ENCODE measurements at regions not wholly inside any gene's neighbourhood (a gene's known extent, or its start where the extent isn't known, plus 50 kb on each side); places are given as distances from the start of the nearest gene placed in this dataset.

DNA sequence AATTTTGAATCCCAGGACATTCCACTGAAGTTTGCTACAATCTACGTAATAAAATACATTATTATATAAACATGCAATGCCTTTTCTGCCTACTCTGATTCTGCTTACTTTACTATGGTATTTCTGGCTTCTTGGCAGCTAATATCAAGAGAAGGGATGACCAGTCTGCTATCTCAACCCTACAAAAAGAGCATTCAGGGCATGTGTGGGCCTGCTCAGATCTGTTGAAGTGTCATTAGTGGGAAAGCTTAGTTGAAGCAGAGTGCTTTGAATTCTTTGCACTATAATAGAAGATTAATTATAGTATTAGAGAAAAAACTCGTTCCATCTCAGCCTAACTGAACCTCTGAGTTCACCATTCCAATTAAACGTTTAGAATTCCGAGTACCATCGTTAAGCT lies 339.5 kb upstream of the ISL1 start:
- TF ChIP-seq, protein P1, sequence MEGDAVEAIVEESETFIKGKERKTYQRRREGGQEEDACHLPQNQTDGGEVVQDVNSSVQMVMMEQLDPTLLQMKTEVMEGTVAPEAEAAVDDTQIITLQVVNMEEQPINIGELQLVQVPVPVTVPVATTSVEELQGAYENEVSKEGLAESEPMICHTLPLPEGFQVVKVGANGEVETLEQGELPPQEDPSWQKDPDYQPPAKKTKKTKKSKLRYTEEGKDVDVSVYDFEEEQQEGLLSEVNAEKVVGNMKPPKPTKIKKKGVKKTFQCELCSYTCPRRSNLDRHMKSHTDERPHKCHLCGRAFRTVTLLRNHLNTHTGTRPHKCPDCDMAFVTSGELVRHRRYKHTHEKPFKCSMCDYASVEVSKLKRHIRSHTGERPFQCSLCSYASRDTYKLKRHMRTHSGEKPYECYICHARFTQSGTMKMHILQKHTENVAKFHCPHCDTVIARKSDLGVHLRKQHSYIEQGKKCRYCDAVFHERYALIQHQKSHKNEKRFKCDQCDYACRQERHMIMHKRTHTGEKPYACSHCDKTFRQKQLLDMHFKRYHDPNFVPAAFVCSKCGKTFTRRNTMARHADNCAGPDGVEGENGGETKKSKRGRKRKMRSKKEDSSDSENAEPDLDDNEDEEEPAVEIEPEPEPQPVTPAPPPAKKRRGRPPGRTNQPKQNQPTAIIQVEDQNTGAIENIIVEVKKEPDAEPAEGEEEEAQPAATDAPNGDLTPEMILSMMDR (IDR thresholded peaks at IDR 0.05; ENCODE audit: poor library complexity, severe bottlenecking) = no peak
- Histone ChIP-seq H3K9me3 (ENCODE audit: severe bottlenecking) (no peaks in the 10 kb centered on the region), H3K27ac (ENCODE audit: poor library complexity, severe bottlenecking) (no peak overlapping the region), H3K4me1 (ENCODE audit: insufficient read depth, poor library complexity, severe bottlenecking) (no peaks in the 10 kb centered on the region), H3K36me3 (ENCODE audit: low read depth) (no peaks in the 10 kb centered on the region), H3K4me3 (ENCODE audit: severe bottlenecking) (no peak overlapping the region), H3K27me3 (ENCODE audit: insufficient read depth, poor library complexity, severe bottlenecking) (peaks cover 10% of the 10 kb centered on the region)
- DNase-seq (ENCODE audit: low spot score) (no peak), ATAC-seq (ENCODE audit: low read depth) (peak; percentile 52; the same call in 1 of the 3 replicates)

DNA sequence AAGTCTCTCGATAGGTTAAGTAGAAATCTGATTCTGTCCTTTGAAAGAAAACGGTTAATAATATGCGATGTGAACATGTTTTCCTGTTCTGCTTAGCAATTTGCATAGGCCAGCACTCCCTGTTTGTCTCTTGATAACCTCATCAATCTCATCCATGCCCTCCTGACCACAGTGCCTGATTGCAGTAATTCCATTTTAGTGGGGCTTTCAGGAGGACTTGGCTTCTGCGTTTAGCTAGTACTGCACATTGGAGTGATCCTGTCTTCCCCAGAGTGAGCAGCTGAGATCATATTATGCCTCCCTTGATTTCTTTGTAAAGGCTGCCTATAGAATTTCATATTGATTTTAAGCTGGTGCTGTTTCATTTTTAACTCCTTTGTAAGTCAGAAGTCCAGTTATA lies 335.9 kb upstream of the ISL1 start:
- Histone ChIP-seq H3K4me1 (ENCODE audit: insufficient read depth, poor library complexity, severe bottlenecking) (no peaks in the 10 kb centered on the region), H3K36me3 (ENCODE audit: low read depth) (no peaks in the 10 kb centered on the region), H3K27me3 (ENCODE audit: insufficient read depth, poor library complexity, severe bottlenecking) (peaks cover 12% of the 10 kb centered on the region), H3K27ac (ENCODE audit: poor library complexity, severe bottlenecking) (no peak overlapping the region), H3K9me3 (ENCODE audit: severe bottlenecking) (peaks cover 4% of the 10 kb centered on the region), H3K4me3 (ENCODE audit: severe bottlenecking) (no peak overlapping the region)
- TF ChIP-seq, protein P1 (IDR thresholded peaks at IDR 0.05; ENCODE audit: poor library complexity, severe bottlenecking) = no peak
- ATAC-seq (ENCODE audit: low read depth) (no peak), DNase-seq (ENCODE audit: low spot score) (no peak)

DNA sequence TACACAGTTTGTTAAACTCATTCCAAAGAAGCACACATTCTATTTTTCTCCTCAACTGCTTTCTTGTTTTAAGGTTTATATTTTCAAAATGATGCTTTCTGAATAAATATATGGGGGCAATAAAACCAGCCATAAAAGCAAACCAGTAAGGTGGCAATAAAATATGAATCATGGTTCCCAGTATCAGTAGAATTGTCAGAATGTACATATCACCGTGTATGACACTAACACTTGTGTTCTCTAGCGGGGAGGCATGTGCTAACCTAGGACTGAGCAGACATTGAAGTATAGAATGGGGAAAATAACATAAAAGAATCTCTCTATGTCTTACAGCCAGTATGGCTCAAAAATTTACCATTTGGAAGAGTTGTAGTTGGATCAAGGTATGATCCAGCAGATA lies 329.9 kb upstream of the ISL1 start:
- Histone ChIP-seq H3K9me3 (ENCODE audit: severe bottlenecking) (peaks cover 4% of the 10 kb centered on the region), H3K27ac (ENCODE audit: poor library complexity, severe bottlenecking) (no peak overlapping the region), H3K27me3 (ENCODE audit: insufficient read depth, poor library complexity, severe bottlenecking) (peaks cover 12% of the 10 kb centered on the region), H3K36me3 (ENCODE audit: low read depth) (no peaks in the 10 kb centered on the region), H3K4me1 (ENCODE audit: insufficient read depth, poor library complexity, severe bottlenecking) (no peaks in the 10 kb centered on the region), H3K4me3 (ENCODE audit: severe bottlenecking) (no peak overlapping the region)
- DNase-seq (ENCODE audit: low spot score) = no peak
- ATAC-seq (ENCODE audit: low read depth) = no peak
- TF ChIP-seq, protein P1 (IDR thresholded peaks at IDR 0.05; ENCODE audit: poor library complexity, severe bottlenecking) = no peak

DNA sequence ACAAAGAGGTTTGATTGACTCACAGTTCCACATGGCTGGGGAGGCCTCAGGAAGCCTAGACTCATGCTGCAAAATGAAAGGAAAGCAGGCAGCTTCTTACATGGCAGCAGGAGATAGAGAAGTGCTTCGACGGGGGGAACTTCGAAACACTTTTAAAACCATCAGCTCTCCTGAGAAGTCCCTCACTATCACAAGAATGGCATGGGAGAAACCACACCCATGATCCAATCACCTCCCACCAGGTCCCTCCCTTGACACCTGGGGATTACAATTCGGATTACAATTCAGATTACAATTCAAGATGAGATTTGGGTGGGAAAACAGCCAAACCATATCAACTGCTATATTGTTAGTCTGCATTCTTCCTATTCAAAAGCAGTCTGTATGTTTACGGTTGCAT lies 322.3 kb upstream of the ISL1 start:
- ATAC-seq (ENCODE audit: low read depth) = no peak
- Histone ChIP-seq H3K4me1 (ENCODE audit: insufficient read depth, poor library complexity, severe bottlenecking) (no peaks in the 10 kb centered on the region), H3K27ac (ENCODE audit: poor library complexity, severe bottlenecking) (no peak overlapping the region), H3K36me3 (ENCODE audit: low read depth) (no peaks in the 10 kb centered on the region), H3K9me3 (ENCODE audit: severe bottlenecking) (no peaks in the 10 kb centered on the region), H3K27me3 (ENCODE audit: insufficient read depth, poor library complexity, severe bottlenecking) (no peaks in the 10 kb centered on the region), H3K4me3 (ENCODE audit: severe bottlenecking) (no peak overlapping the region)
- DNase-seq (ENCODE audit: low spot score) = no peak
- TF ChIP-seq, protein P1 (IDR thresholded peaks at IDR 0.05; ENCODE audit: poor library complexity, severe bottlenecking) = no peak

DNA sequence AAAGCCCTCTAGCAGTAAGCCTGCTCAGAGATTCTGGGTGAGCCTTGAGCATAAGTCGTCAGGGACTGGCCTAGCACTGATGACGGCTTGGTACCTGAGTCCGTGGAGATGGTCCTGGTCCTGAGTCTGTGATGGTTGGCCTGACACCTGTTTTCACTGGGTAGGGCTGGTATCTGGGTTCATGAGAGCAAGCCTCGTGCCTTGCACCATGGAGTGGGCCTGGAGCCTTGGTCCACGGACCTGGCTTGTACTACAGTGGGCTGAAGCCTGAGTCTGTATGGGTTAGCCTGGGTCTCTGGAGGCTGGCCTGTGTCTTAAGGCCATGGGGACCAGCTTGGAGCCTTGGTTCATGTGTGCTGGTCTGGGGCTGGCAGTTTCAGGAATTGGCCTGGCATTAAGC lies 310.3 kb upstream of the ISL1 start:
- TF ChIP-seq, protein P1 (IDR thresholded peaks at IDR 0.05; ENCODE audit: poor library complexity, severe bottlenecking) = no peak
- Histone ChIP-seq H3K9me3 (ENCODE audit: severe bottlenecking) (peaks cover 2% of the 10 kb centered on the region), H3K27me3 (ENCODE audit: insufficient read depth, poor library complexity, severe bottlenecking) (no peaks in the 10 kb centered on the region), H3K36me3 (ENCODE audit: low read depth) (no peaks in the 10 kb centered on the region), H3K27ac (ENCODE audit: poor library complexity, severe bottlenecking) (no peak overlapping the region), H3K4me1 (ENCODE audit: insufficient read depth, poor library complexity, severe bottlenecking) (no peaks in the 10 kb centered on the region), H3K4me3 (ENCODE audit: severe bottlenecking) (no peak overlapping the region)
- DNase-seq (ENCODE audit: low spot score) (no peak), ATAC-seq (ENCODE audit: low read depth) (no peak)

All from RWPE2 (cell line).